ENCODE measurements at regions not wholly inside any gene's neighbourhood (a gene's known extent, or its start where the extent isn't known, plus 50 kb on each side); places are given as distances from the start of the nearest gene placed in this dataset.

- Mint-ChIP-seq H3K9me3 (peaks cover 0 to 9% (median under 1%) of the 10 kb centered on the region in 6 donors), H3K27me3 (ENCODE audit: low read depth in 3 of 3) (peaks cover 0 to 1% (median 0%) of the 10 kb centered on the region in 3 donors), H3K4me1 (no peaks in the 10 kb centered on the region), H3K4me3 (no peak overlapping the region), H3K36me3 (no peaks in the 10 kb centered on the region), H3K27ac (no peak overlapping the region)
- no peak for DNase-seq
These were observed 566.3 kb downstream of the MAT2B start for GRCh38 chr5:164071671-164072070.

- no peak overlapping the region for H3K27ac Mint-ChIP-seq
- H3K9me3 Mint-ChIP-seq, result peaks cover 0 to 9% (median under 1%) of the 10 kb centered on the region in 6 donors
- H3K4me3 Mint-ChIP-seq, result no peak overlapping the region
- H3K27me3 Mint-ChIP-seq (ENCODE audit: low read depth in 3 of 3), result peaks cover 0 to 1% (median 0%) of the 10 kb centered on the region in 3 donors
- DNase-seq, result no peak
- no peaks in the 10 kb centered on the region for H3K36me3 Mint-ChIP-seq
- no peaks in the 10 kb centered on the region for H3K4me1 Mint-ChIP-seq
These were observed 567.7 kb downstream of the MAT2B start for GRCh38 chr5:164073081-164073480.

GRCh38 chr5:164076556-164076955 is 571.1 kb downstream of the MAT2B start:
- Mint-ChIP-seq H3K4me1 (no peaks in the 10 kb centered on the region), H3K27ac (no peak overlapping the region), H3K27me3 (ENCODE audit: low read depth in 3 of 3) (peaks cover 0 to 1% (median 0%) of the 10 kb centered on the region in 3 donors)

GRCh38 chr5:164090358-164090757 is 584.9 kb downstream of the MAT2B start:
- Mint-ChIP-seq H3K4me3 (no peak overlapping the region), H3K27me3 (ENCODE audit: low read depth in 3 of 3) (no peaks in the 10 kb centered on the region), H3K36me3 (no peaks in the 10 kb centered on the region), H3K9me3 (peaks cover 0 to 8% (median 1%) of the 10 kb centered on the region in 6 donors), H3K4me1 (no peaks in the 10 kb centered on the region), H3K27ac (no peak overlapping the region)
- no peak for DNase-seq

More at GRCh38 chr5:164076556-164076955, 571.1 kb downstream of the MAT2B start:
- peaks cover 0 to 3% (median 0%) of the 10 kb centered on the region in 6 donors for H3K9me3 Mint-ChIP-seq
- no peak overlapping the region for H3K4me3 Mint-ChIP-seq
- DNase-seq, result no peak
- no peaks in the 10 kb centered on the region for H3K36me3 Mint-ChIP-seq

- H3K36me3 Mint-ChIP-seq, result no peaks in the 10 kb centered on the region
- DNase-seq, result no peak
- no peak overlapping the region for H3K4me3 Mint-ChIP-seq
- peaks cover 0 to 8% (median 1%) of the 10 kb centered on the region in 6 donors for H3K9me3 Mint-ChIP-seq
- H3K27ac Mint-ChIP-seq, result no peak overlapping the region
- no peaks in the 10 kb centered on the region for H3K4me1 Mint-ChIP-seq
- H3K27me3 Mint-ChIP-seq (ENCODE audit: low read depth in 3 of 3), result no peaks in the 10 kb centered on the region
These were observed 586.4 kb downstream of the MAT2B start for GRCh38 chr5:164091836-164092235.

GRCh38 chr5:164094291-164094690 is 588.9 kb downstream of the MAT2B start:
- Mint-ChIP-seq H3K36me3 (no peaks in the 10 kb centered on the region), H3K9me3 (peaks cover 0 to 2% (median 0%) of the 10 kb centered on the region in 6 donors), H3K27ac (no peak overlapping the region), H3K27me3 (ENCODE audit: low read depth in 3 of 3) (no peaks in the 10 kb centered on the region), H3K4me3 (no peak overlapping the region), H3K4me1 (no peaks in the 10 kb centered on the region)
- DNase-seq, result no peak

- no peaks in the 10 kb centered on the region for H3K4me1 Mint-ChIP-seq
- no peaks in the 10 kb centered on the region for H3K27me3 Mint-ChIP-seq (ENCODE audit: low read depth in 3 of 3)
- no peak for DNase-seq
- no peaks in the 10 kb centered on the region for H3K36me3 Mint-ChIP-seq
- peaks cover 0 to under 1% (median 0%) of the 10 kb centered on the region in 6 donors for H3K9me3 Mint-ChIP-seq
- H3K4me3 Mint-ChIP-seq, result no peak overlapping the region
- H3K27ac Mint-ChIP-seq, result no peak overlapping the region
These were observed 592.3 kb downstream of the MAT2B start for GRCh38 chr5:164097749-164098148.

- DNase-seq, result no peak
- no peaks in the 10 kb centered on the region for H3K27me3 Mint-ChIP-seq (ENCODE audit: low read depth in 3 of 3)
- H3K4me1 Mint-ChIP-seq, result no peaks in the 10 kb centered on the region
- H3K27ac Mint-ChIP-seq, result no peak overlapping the region
- no peak overlapping the region for H3K4me3 Mint-ChIP-seq
- no peaks in the 10 kb centered on the region for H3K36me3 Mint-ChIP-seq
- peaks cover 0 to 8% (median 0%) of the 10 kb centered on the region in 6 donors for H3K9me3 Mint-ChIP-seq
These were observed 593.1 kb downstream of the MAT2B start for GRCh38 chr5:164098531-164098930.

- H3K4me3 Mint-ChIP-seq, result no peak overlapping the region
- no peak for DNase-seq
These were observed 593.6 kb downstream of the MAT2B start for GRCh38 chr5:164098979-164099378.

GRCh38 chr5:164115420-164115819 is 610.0 kb downstream of the MAT2B start:
- no peak for DNase-seq
- Mint-ChIP-seq H3K4me1 (no peaks in the 10 kb centered on the region), H3K27me3 (ENCODE audit: low read depth in 3 of 3) (peaks cover 0 to 2% (median 0%) of the 10 kb centered on the region in 3 donors), H3K4me3 (no peak overlapping the region), H3K36me3 (no peaks in the 10 kb centered on the region), H3K27ac (no peak overlapping the region), H3K9me3 (peaks cover 0 to 3% (median 0%) of the 10 kb centered on the region in 6 donors)

More at GRCh38 chr5:164098979-164099378, 593.6 kb downstream of the MAT2B start:
- H3K27me3 Mint-ChIP-seq (ENCODE audit: low read depth in 3 of 3), result no peaks in the 10 kb centered on the region
- H3K27ac Mint-ChIP-seq, result no peak overlapping the region
- H3K4me1 Mint-ChIP-seq, result no peaks in the 10 kb centered on the region
- H3K36me3 Mint-ChIP-seq, result no peaks in the 10 kb centered on the region
- H3K9me3 Mint-ChIP-seq, result peaks cover 0 to 9% (median 0%) of the 10 kb centered on the region in 6 donors

GRCh38 chr5:164119806-164120447 is 614.5 kb downstream of the MAT2B start:
- peaks cover 0 to 2% (median 0%) of the 10 kb centered on the region in 3 donors for H3K27me3 Mint-ChIP-seq (ENCODE audit: low read depth in 3 of 3)
- no peaks in the 10 kb centered on the region for H3K4me1 Mint-ChIP-seq
- no peaks in the 10 kb centered on the region for H3K36me3 Mint-ChIP-seq
- H3K27ac Mint-ChIP-seq, result no peak overlapping the region
- no peak overlapping the region for H3K4me3 Mint-ChIP-seq
- DNase-seq, result no peak
- H3K9me3 Mint-ChIP-seq, result peaks cover 0 to 5% (median 3%) of the 10 kb centered on the region in 6 donors

- Mint-ChIP-seq H3K27ac (no peak overlapping the region), H3K27me3 (ENCODE audit: low read depth in 3 of 3) (peaks cover 0 to 4% (median 2%) of the 10 kb centered on the region in 3 donors), H3K9me3 (peaks cover 4 to 42% (median 17%) of the 10 kb centered on the region in 6 donors), H3K4me1 (no peaks in the 10 kb centered on the region), H3K4me3 (no peak overlapping the region), H3K36me3 (peaks cover 0 to 4% (median 0%) of the 10 kb centered on the region in 3 donors)
- no peak for DNase-seq
These were observed 622.1 kb downstream of the MAT2B start for GRCh38 chr5:164127527-164127926.

GRCh38 chr5:164132358-164132757 is 626.9 kb downstream of the MAT2B start:
- Mint-ChIP-seq H3K4me3 (no peak overlapping the region), H3K4me1 (no peaks in the 10 kb centered on the region), H3K27me3 (ENCODE audit: low read depth in 3 of 3) (peaks cover 0 to under 1% (median 0%) of the 10 kb centered on the region in 3 donors), H3K36me3 (peaks cover 0 to 4% (median 0%) of the 10 kb centered on the region in 3 donors), H3K9me3 (peaks cover 5 to 39% (median 16%) of the 10 kb centered on the region in 6 donors), H3K27ac (no peak overlapping the region)
- DNase-seq, result no peak

- no peak for DNase-seq
- H3K27me3 Mint-ChIP-seq (ENCODE audit: low read depth in 3 of 3), result no peaks in the 10 kb centered on the region
These were observed 631.7 kb downstream of the MAT2B start for GRCh38 chr5:164137095-164137494.

GRCh38 chr5:164139423-164139822 is 634.0 kb downstream of the MAT2B start:
- H3K4me1 Mint-ChIP-seq, result no peaks in the 10 kb centered on the region
- H3K36me3 Mint-ChIP-seq, result no peaks in the 10 kb centered on the region
- H3K27me3 Mint-ChIP-seq (ENCODE audit: low read depth in 3 of 3), result no peaks in the 10 kb centered on the region
- no peak for DNase-seq
- peaks cover 0 to 10% (median under 1%) of the 10 kb centered on the region in 6 donors for H3K9me3 Mint-ChIP-seq
- H3K27ac Mint-ChIP-seq, result no peak overlapping the region
- no peak overlapping the region for H3K4me3 Mint-ChIP-seq

More at GRCh38 chr5:164137095-164137494, 631.7 kb downstream of the MAT2B start:
- Mint-ChIP-seq H3K36me3 (no peaks in the 10 kb centered on the region), H3K27ac (no peak overlapping the region), H3K4me3 (no peak overlapping the region), H3K4me1 (no peaks in the 10 kb centered on the region), H3K9me3 (peaks cover 0 to 10% (median 0%) of the 10 kb centered on the region in 6 donors)
